ENCODE measurements at regions not wholly inside any gene's neighbourhood (a gene's known extent, or its start where the extent isn't known, plus 50 kb on each side); places are given as distances from the start of the nearest gene placed in this dataset.

- no peak overlapping the region for H3K4me3 Mint-ChIP-seq (ENCODE audit: unreplicated experiment)
- H3K27me3 Mint-ChIP-seq (ENCODE audit: unreplicated experiment) = peaks cover 25% of the 10 kb centered on the region
- H3K4me1 Mint-ChIP-seq (ENCODE audit: unreplicated experiment) = peaks cover 5% of the 10 kb centered on the region
- DNase-seq (ENCODE audit: extremely low spot score, unreplicated experiment) = no peak
- no peak for TF ChIP-seq CTCF (IDR thresholded peaks at IDR 0.05)
- no peaks in the 10 kb centered on the region for H3K9me3 Mint-ChIP-seq (ENCODE audit: unreplicated experiment)
- H3K36me3 Mint-ChIP-seq (ENCODE audit: unreplicated experiment) = no peaks in the 10 kb centered on the region
- no peak overlapping the region for H3K27ac Mint-ChIP-seq (ENCODE audit: unreplicated experiment)
Measured at GRCh38 chr6:14187406-14187805, 69.8 kb downstream of the CD83 start.

GRCh38 chr6:14189074-14189473 is 71.5 kb downstream of the CD83 start:
- no peak for DNase-seq (ENCODE audit: extremely low spot score, unreplicated experiment)
- Mint-ChIP-seq H3K4me3 (ENCODE audit: unreplicated experiment) (no peak overlapping the region), H3K4me1 (ENCODE audit: unreplicated experiment) (peaks cover 9% of the 10 kb centered on the region), H3K36me3 (ENCODE audit: unreplicated experiment) (no peaks in the 10 kb centered on the region), H3K27ac (ENCODE audit: unreplicated experiment) (no peak overlapping the region), H3K9me3 (ENCODE audit: unreplicated experiment) (no peaks in the 10 kb centered on the region), H3K27me3 (ENCODE audit: unreplicated experiment) (peaks cover 33% of the 10 kb centered on the region)
- no peak for TF ChIP-seq CTCF (IDR thresholded peaks at IDR 0.05)

- H3K27ac Mint-ChIP-seq (ENCODE audit: unreplicated experiment) = no peak overlapping the region
- H3K9me3 Mint-ChIP-seq (ENCODE audit: unreplicated experiment) = no peaks in the 10 kb centered on the region
- peaks cover 9% of the 10 kb centered on the region for H3K4me1 Mint-ChIP-seq (ENCODE audit: unreplicated experiment)
- peaks cover 3% of the 10 kb centered on the region for H3K36me3 Mint-ChIP-seq (ENCODE audit: unreplicated experiment)
- TF ChIP-seq CTCF (IDR thresholded peaks at IDR 0.05) = no peak
- peaks cover 46% of the 10 kb centered on the region for H3K27me3 Mint-ChIP-seq (ENCODE audit: unreplicated experiment)
- no peak overlapping the region for H3K4me3 Mint-ChIP-seq (ENCODE audit: unreplicated experiment)
- no peak for DNase-seq (ENCODE audit: extremely low spot score, unreplicated experiment)
Measured at GRCh38 chr6:14190191-14190928, 72.8 kb downstream of the CD83 start.

GRCh38 chr6:14190929-14191224 is 73.3 kb downstream of the CD83 start:
- Mint-ChIP-seq H3K4me3 (ENCODE audit: unreplicated experiment) (no peak overlapping the region), H3K27me3 (ENCODE audit: unreplicated experiment) (peaks cover 48% of the 10 kb centered on the region), H3K9me3 (ENCODE audit: unreplicated experiment) (no peaks in the 10 kb centered on the region), H3K36me3 (ENCODE audit: unreplicated experiment) (peaks cover 3% of the 10 kb centered on the region), H3K27ac (ENCODE audit: unreplicated experiment) (no peak overlapping the region), H3K4me1 (ENCODE audit: unreplicated experiment) (peaks cover 9% of the 10 kb centered on the region)
- DNase-seq (ENCODE audit: extremely low spot score, unreplicated experiment) = no peak
- no peak for TF ChIP-seq CTCF (IDR thresholded peaks at IDR 0.05)

GRCh38 chr6:14191761-14192160 is 74.2 kb downstream of the CD83 start:
- Mint-ChIP-seq H3K27me3 (ENCODE audit: unreplicated experiment) (peaks cover 54% of the 10 kb centered on the region), H3K36me3 (ENCODE audit: unreplicated experiment) (peaks cover 3% of the 10 kb centered on the region), H3K27ac (ENCODE audit: unreplicated experiment) (no peak overlapping the region), H3K4me3 (ENCODE audit: unreplicated experiment) (no peak overlapping the region), H3K4me1 (ENCODE audit: unreplicated experiment) (peaks cover 9% of the 10 kb centered on the region), H3K9me3 (ENCODE audit: unreplicated experiment) (no peaks in the 10 kb centered on the region)
- no peak for TF ChIP-seq CTCF (IDR thresholded peaks at IDR 0.05)
- no peak for DNase-seq (ENCODE audit: extremely low spot score, unreplicated experiment)

All from osteocyte (in vitro differentiated cells).